ENCODE measurements at regions not wholly inside any gene's neighbourhood (a gene's known extent, or its start where the extent isn't known, plus 50 kb on each side); places are given as distances from the start of the nearest gene placed in this dataset.
A peak's percentile ranks its signal among the peaks of the same experiment; 100 is the strongest.

DNA sequence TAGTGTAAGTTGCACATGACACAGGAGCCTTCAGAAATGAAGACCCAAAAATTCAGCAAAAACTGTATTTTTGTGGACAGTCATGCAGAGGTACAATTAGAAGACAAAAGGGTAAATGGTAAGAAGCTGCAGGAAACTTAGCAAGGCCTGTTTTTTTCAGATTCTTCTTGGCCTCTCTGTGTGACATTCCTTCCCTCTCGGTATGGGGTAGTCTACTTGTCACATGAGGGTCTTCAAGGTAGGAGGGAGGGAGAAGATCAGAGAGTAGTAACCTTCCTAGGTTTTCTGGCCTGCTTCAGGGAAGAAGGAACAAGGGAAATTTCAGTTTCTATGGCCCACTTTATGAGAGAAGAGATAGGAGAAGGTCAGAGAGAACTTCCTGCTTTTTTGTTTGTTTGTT lies 230.4 kb upstream of the PPP1R2C start:
- Histone ChIP-seq H3K4ac (ENCODE audit: low read depth, low read length) (no peak overlapping the region), H3K79me2 (ENCODE audit: control insufficient read depth, insufficient read depth, low read length) (no peaks in the 10 kb centered on the region), H3K18ac (ENCODE audit: low read length) (no peak overlapping the region), H2BK15ac (replicated peaks; ENCODE audit: low read depth) (no peak overlapping the region), H3K36me3 (ENCODE audit: control insufficient read depth, insufficient read depth, low read length) (no peaks in the 10 kb centered on the region), H3K4me1 (ENCODE audit: control insufficient read depth, low read depth, low read length) (no peaks in the 10 kb centered on the region), H4K8ac (ENCODE audit: low read depth, low read length) (no peak overlapping the region), H3K23ac (ENCODE audit: low read length) (no peak overlapping the region), H2BK120ac (ENCODE audit: low read depth, low read length) (no peak overlapping the region), H3K9ac (ENCODE audit: low read length) (no peak overlapping the region), H3K27ac (ENCODE audit: low read depth, low read length) (no peak overlapping the region), H3K27me3 (ENCODE audit: insufficient read depth, low read length, poor library complexity) (no peaks in the 10 kb centered on the region), H3K4me2 (ENCODE audit: low read length) (no peak overlapping the region), H4K5ac (ENCODE audit: low read length) (no peak overlapping the region), H3K56ac (ENCODE audit: low read length) (peak overlapping the region; percentile 54), H3K4me3 (ENCODE audit: low read length) (no peak overlapping the region), H2BK5ac (ENCODE audit: low read length) (no peak overlapping the region), H2AK5ac (ENCODE audit: low read length) (no peak overlapping the region), H3K79me1 (ENCODE audit: low read length) (no peaks in the 10 kb centered on the region)
- peak; percentile 85 for DNase-seq
- WGBS (ENCODE audit: extremely low coverage, insufficient coverage, low lambda C conversion rate): no CpG with 5 or more reads among the region's 1 CpG

DNA sequence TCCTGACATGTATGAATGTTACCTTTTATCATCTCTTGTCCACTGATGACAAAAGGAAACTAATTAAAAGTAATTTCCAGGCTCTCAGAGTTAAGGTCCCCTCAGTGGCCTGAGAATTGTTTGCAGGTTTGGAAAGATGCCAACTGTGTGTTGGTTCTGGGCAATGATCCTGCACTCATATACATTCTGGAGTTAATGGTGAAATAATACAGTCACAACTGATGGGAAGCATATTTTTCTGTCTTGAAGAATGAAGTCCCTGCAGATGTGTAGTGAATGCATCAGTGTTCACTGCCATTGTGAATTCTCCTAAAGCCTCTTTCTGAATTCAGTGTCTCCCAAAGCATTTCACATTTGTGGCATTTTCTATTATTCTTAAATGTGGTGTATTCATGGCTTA lies 238.1 kb upstream of the PPP1R2C start:
- Histone ChIP-seq H3K79me1 (ENCODE audit: low read length) (no peaks in the 10 kb centered on the region), H2BK5ac (ENCODE audit: low read length) (no peak overlapping the region), H2BK120ac (ENCODE audit: low read depth, low read length) (no peak overlapping the region), H4K8ac (ENCODE audit: low read depth, low read length) (no peak overlapping the region), H3K27ac (ENCODE audit: low read depth, low read length) (no peak overlapping the region), H4K5ac (ENCODE audit: low read length) (no peak overlapping the region), H3K56ac (ENCODE audit: low read length) (no peak overlapping the region), H3K4me1 (ENCODE audit: control insufficient read depth, low read depth, low read length) (no peaks in the 10 kb centered on the region), H3K18ac (ENCODE audit: low read length) (no peak overlapping the region), H3K36me3 (ENCODE audit: control insufficient read depth, insufficient read depth, low read length) (no peaks in the 10 kb centered on the region), H3K27me3 (ENCODE audit: insufficient read depth, low read length, poor library complexity) (no peaks in the 10 kb centered on the region), H3K4me2 (ENCODE audit: low read length) (no peak overlapping the region), H3K4ac (ENCODE audit: low read depth, low read length) (no peak overlapping the region), H3K79me2 (ENCODE audit: control insufficient read depth, insufficient read depth, low read length) (no peaks in the 10 kb centered on the region), H3K4me3 (ENCODE audit: low read length) (no peak overlapping the region), H2AK5ac (ENCODE audit: low read length) (no peak overlapping the region), H3K23ac (ENCODE audit: low read length) (no peak overlapping the region), H3K9ac (ENCODE audit: low read length) (no peak overlapping the region), H2BK15ac (replicated peaks; ENCODE audit: low read depth) (no peak overlapping the region)
- no peak for DNase-seq

GRCh38 chrX:43018031-43018430 lies 240.1 kb upstream of the PPP1R2C start:
- Histone ChIP-seq H3K27ac (ENCODE audit: low read depth, low read length) (no peak overlapping the region), H2BK5ac (ENCODE audit: low read length) (no peak overlapping the region), H3K18ac (ENCODE audit: low read length) (no peak overlapping the region), H3K4me1 (ENCODE audit: control insufficient read depth, low read depth, low read length) (no peaks in the 10 kb centered on the region), H3K23ac (ENCODE audit: low read length) (no peak overlapping the region), H3K4me3 (ENCODE audit: low read length) (no peak overlapping the region), H3K79me2 (ENCODE audit: control insufficient read depth, insufficient read depth, low read length) (no peaks in the 10 kb centered on the region), H3K4ac (ENCODE audit: low read depth, low read length) (peak overlapping the region; percentile 16), H2AK5ac (ENCODE audit: low read length) (no peak overlapping the region), H3K4me2 (ENCODE audit: low read length) (no peak overlapping the region), H2BK15ac (replicated peaks; ENCODE audit: low read depth) (no peak overlapping the region), H3K36me3 (ENCODE audit: control insufficient read depth, insufficient read depth, low read length) (no peaks in the 10 kb centered on the region), H3K79me1 (ENCODE audit: low read length) (no peaks in the 10 kb centered on the region), H4K5ac (ENCODE audit: low read length) (no peak overlapping the region), H3K9ac (ENCODE audit: low read length) (no peak overlapping the region), H3K56ac (ENCODE audit: low read length) (no peak overlapping the region), H2BK120ac (ENCODE audit: low read depth, low read length) (no peak overlapping the region), H3K27me3 (ENCODE audit: insufficient read depth, low read length, poor library complexity) (no peaks in the 10 kb centered on the region), H4K8ac (ENCODE audit: low read depth, low read length) (no peak overlapping the region)
- DNase-seq: peak; percentile 32
- WGBS (ENCODE audit: extremely low coverage, insufficient coverage, low lambda C conversion rate): no CpG with 5 or more reads among the region's 5 CpGs

DNA sequence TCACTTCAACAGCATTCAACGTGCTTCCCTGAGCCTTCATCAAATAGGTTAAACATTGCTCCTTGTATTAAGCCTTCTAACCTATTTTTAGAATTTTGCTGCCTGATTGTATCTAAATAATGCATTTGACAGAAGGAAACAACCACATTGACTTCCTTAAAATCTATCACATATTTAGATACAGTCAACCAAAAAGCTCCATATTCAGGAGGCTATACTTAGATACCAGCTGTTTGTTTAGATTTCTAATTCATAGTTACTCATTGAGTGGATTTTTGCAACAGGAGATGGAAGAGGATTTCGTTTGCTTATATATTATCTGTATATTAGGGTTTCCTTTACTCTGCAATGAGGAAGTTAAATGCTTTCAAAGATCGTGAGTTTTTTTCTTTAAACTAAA lies 241.1 kb upstream of the PPP1R2C start:
- Histone ChIP-seq H3K79me2 (ENCODE audit: control insufficient read depth, insufficient read depth, low read length) (no peaks in the 10 kb centered on the region), H3K4me2 (ENCODE audit: low read length) (no peak overlapping the region), H2BK120ac (ENCODE audit: low read depth, low read length) (no peak overlapping the region), H3K23ac (ENCODE audit: low read length) (no peak overlapping the region), H4K5ac (ENCODE audit: low read length) (no peak overlapping the region), H3K36me3 (ENCODE audit: control insufficient read depth, insufficient read depth, low read length) (no peaks in the 10 kb centered on the region), H3K56ac (ENCODE audit: low read length) (no peak overlapping the region), H3K79me1 (ENCODE audit: low read length) (no peaks in the 10 kb centered on the region), H3K18ac (ENCODE audit: low read length) (no peak overlapping the region), H3K4me3 (ENCODE audit: low read length) (no peak overlapping the region), H2BK15ac (replicated peaks; ENCODE audit: low read depth) (no peak overlapping the region), H4K8ac (ENCODE audit: low read depth, low read length) (no peak overlapping the region), H2BK5ac (ENCODE audit: low read length) (no peak overlapping the region), H3K9ac (ENCODE audit: low read length) (no peak overlapping the region), H3K27me3 (ENCODE audit: insufficient read depth, low read length, poor library complexity) (no peaks in the 10 kb centered on the region), H3K4ac (ENCODE audit: low read depth, low read length) (no peak overlapping the region), H3K4me1 (ENCODE audit: control insufficient read depth, low read depth, low read length) (no peaks in the 10 kb centered on the region), H3K27ac (ENCODE audit: low read depth, low read length) (no peak overlapping the region), H2AK5ac (ENCODE audit: low read length) (no peak overlapping the region)
- no peak for DNase-seq
- no CpG with 5 or more reads among the region's 3 CpGs for WGBS (ENCODE audit: extremely low coverage, insufficient coverage, low lambda C conversion rate)

DNA sequence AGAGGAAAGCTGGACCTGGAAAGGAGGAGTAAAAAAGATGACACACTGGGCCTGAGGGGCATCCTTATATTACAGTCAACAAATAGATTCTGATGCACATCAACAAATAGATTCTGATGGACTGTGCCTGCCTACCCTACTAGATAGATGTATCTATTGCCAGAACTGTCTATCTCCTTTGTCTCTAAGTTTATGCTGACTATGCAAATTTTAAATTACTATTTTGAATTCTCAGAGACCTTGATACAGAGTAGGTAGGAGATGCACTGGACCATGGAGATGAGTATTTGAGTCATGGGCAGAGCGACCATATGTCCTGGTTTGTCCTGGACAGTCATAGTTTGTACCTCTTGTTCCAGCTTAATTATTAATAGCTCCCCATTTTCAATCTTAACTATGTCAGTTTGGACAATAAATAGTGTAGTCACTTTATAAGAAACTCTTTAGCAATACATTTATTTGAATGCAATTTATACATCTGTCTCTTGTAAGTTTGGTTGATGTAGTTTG lies 247.9 kb upstream of the PPP1R2C start:
- Histone ChIP-seq H3K18ac (ENCODE audit: low read length) (no peak overlapping the region), H3K4me3 (ENCODE audit: low read length) (no peak overlapping the region), H4K8ac (ENCODE audit: low read depth, low read length) (no peak overlapping the region), H3K23ac (ENCODE audit: low read length) (no peak overlapping the region), H3K36me3 (ENCODE audit: control insufficient read depth, insufficient read depth, low read length) (no peaks in the 10 kb centered on the region), H3K79me2 (ENCODE audit: control insufficient read depth, insufficient read depth, low read length) (no peaks in the 10 kb centered on the region), H3K4ac (ENCODE audit: low read depth, low read length) (no peak overlapping the region), H2BK120ac (ENCODE audit: low read depth, low read length) (no peak overlapping the region), H3K4me1 (ENCODE audit: control insufficient read depth, low read depth, low read length) (no peaks in the 10 kb centered on the region), H2BK5ac (ENCODE audit: low read length) (no peak overlapping the region), H4K5ac (ENCODE audit: low read length) (no peak overlapping the region), H3K56ac (ENCODE audit: low read length) (no peak overlapping the region), H3K79me1 (ENCODE audit: low read length) (no peaks in the 10 kb centered on the region), H3K9ac (ENCODE audit: low read length) (no peak overlapping the region), H2AK5ac (ENCODE audit: low read length) (no peak overlapping the region), H2BK15ac (replicated peaks; ENCODE audit: low read depth) (no peak overlapping the region), H3K4me2 (ENCODE audit: low read length) (no peak overlapping the region), H3K27me3 (ENCODE audit: insufficient read depth, low read length, poor library complexity) (no peaks in the 10 kb centered on the region), H3K27ac (ENCODE audit: low read depth, low read length) (no peak overlapping the region)
- no peak for DNase-seq
- no CpG with 5 or more reads among the region's 1 CpG for WGBS (ENCODE audit: extremely low coverage, insufficient coverage, low lambda C conversion rate)

DNA sequence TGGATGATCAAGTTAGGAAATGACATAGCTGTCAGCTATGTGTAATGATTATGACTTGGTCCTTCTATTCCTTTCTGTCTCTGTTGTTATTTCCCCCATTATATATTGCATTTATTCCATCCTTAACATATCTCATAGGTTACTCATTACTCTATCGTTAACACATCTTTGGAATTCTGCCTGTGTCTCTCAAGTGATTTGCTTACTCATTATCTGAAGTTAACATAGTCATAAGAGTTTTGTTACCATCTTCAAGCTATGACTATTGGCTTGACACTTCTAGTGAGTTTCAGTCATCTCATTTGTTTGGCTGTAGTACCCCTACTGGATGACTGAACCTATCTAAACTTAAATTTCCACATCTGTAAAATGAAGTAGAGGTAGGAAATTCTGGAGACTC lies 286.1 kb upstream of the PPP1R2C start:
- Histone ChIP-seq H4K5ac (ENCODE audit: low read length) (no peak overlapping the region), H2BK120ac (ENCODE audit: low read depth, low read length) (no peak overlapping the region), H3K27me3 (ENCODE audit: insufficient read depth, low read length, poor library complexity) (no peaks in the 10 kb centered on the region), H2BK5ac (ENCODE audit: low read length) (no peak overlapping the region), H3K9ac (ENCODE audit: low read length) (no peak overlapping the region), H3K56ac (ENCODE audit: low read length) (no peak overlapping the region), H3K79me2 (ENCODE audit: control insufficient read depth, insufficient read depth, low read length) (no peaks in the 10 kb centered on the region), H2AK5ac (ENCODE audit: low read length) (no peak overlapping the region), H3K36me3 (ENCODE audit: control insufficient read depth, insufficient read depth, low read length) (no peaks in the 10 kb centered on the region), H3K23ac (ENCODE audit: low read length) (no peak overlapping the region), H3K27ac (ENCODE audit: low read depth, low read length) (no peak overlapping the region), H3K4me2 (ENCODE audit: low read length) (no peak overlapping the region), H2BK15ac (replicated peaks; ENCODE audit: low read depth) (no peak overlapping the region), H3K4ac (ENCODE audit: low read depth, low read length) (no peak overlapping the region), H4K8ac (ENCODE audit: low read depth, low read length) (no peak overlapping the region), H3K18ac (ENCODE audit: low read length) (no peak overlapping the region), H3K79me1 (ENCODE audit: low read length) (no peaks in the 10 kb centered on the region), H3K4me3 (ENCODE audit: low read length) (no peak overlapping the region), H3K4me1 (ENCODE audit: control insufficient read depth, low read depth, low read length) (no peaks in the 10 kb centered on the region)
- DNase-seq: no peak
- no CpG with 5 or more reads among the region's 1 CpG for WGBS (ENCODE audit: extremely low coverage, insufficient coverage, low lambda C conversion rate)

Data from mesendoderm (in vitro differentiated cells).